ENCODE measurements at regions not wholly inside any gene's neighbourhood (a gene's known extent, or its start where the extent isn't known, plus 50 kb on each side); places are given as distances from the start of the nearest gene placed in this dataset.

DNA sequence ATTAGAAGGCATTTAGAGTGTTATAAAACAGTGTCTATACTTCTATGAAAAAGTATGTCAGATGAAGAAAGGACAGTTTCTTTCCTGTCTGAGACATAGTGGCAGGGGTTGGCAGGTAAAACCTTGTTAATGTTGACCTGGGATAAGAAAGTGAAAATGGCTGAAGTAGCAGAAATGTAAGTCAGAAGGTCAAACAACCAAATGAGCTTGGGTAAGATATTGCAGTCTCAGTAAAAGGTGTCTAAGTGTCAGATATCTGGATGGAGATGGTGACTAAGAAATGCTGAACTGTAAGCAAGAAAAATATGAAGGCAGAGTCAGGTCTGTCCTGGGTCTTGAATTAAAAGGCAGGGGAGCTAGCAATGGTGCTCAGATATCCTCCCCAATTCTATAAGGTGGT, 400.3 kb downstream of the CD109 start (continued):
- TF ChIP-seq, protein P1, sequence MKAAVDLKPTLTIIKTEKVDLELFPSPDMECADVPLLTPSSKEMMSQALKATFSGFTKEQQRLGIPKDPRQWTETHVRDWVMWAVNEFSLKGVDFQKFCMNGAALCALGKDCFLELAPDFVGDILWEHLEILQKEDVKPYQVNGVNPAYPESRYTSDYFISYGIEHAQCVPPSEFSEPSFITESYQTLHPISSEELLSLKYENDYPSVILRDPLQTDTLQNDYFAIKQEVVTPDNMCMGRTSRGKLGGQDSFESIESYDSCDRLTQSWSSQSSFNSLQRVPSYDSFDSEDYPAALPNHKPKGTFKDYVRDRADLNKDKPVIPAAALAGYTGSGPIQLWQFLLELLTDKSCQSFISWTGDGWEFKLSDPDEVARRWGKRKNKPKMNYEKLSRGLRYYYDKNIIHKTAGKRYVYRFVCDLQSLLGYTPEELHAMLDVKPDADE (IDR thresholded peaks at IDR 0.05), result no peak
- no peak for TF ChIP-seq JUNB (IDR thresholded peaks at IDR 0.05; ENCODE audit: unreplicated experiment)
- no peak for TF ChIP-seq EZH2 (IDR thresholded peaks at IDR 0.05; ENCODE audit: low read depth, unreplicated experiment)
- no peak for TF ChIP-seq NANOG (IDR thresholded peaks at IDR 0.05; ENCODE audit: borderline replicate concordance)
- TF ChIP-seq, protein P2, sequence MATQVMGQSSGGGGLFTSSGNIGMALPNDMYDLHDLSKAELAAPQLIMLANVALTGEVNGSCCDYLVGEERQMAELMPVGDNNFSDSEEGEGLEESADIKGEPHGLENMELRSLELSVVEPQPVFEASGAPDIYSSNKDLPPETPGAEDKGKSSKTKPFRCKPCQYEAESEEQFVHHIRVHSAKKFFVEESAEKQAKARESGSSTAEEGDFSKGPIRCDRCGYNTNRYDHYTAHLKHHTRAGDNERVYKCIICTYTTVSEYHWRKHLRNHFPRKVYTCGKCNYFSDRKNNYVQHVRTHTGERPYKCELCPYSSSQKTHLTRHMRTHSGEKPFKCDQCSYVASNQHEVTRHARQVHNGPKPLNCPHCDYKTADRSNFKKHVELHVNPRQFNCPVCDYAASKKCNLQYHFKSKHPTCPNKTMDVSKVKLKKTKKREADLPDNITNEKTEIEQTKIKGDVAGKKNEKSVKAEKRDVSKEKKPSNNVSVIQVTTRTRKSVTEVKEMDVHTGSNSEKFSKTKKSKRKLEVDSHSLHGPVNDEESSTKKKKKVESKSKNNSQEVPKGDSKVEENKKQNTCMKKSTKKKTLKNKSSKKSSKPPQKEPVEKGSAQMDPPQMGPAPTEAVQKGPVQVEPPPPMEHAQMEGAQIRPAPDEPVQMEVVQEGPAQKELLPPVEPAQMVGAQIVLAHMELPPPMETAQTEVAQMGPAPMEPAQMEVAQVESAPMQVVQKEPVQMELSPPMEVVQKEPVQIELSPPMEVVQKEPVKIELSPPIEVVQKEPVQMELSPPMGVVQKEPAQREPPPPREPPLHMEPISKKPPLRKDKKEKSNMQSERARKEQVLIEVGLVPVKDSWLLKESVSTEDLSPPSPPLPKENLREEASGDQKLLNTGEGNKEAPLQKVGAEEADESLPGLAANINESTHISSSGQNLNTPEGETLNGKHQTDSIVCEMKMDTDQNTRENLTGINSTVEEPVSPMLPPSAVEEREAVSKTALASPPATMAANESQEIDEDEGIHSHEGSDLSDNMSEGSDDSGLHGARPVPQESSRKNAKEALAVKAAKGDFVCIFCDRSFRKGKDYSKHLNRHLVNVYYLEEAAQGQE (IDR thresholded peaks at IDR 0.05; ENCODE audit: unreplicated experiment), result no peak
- TF ChIP-seq, protein P3, sequence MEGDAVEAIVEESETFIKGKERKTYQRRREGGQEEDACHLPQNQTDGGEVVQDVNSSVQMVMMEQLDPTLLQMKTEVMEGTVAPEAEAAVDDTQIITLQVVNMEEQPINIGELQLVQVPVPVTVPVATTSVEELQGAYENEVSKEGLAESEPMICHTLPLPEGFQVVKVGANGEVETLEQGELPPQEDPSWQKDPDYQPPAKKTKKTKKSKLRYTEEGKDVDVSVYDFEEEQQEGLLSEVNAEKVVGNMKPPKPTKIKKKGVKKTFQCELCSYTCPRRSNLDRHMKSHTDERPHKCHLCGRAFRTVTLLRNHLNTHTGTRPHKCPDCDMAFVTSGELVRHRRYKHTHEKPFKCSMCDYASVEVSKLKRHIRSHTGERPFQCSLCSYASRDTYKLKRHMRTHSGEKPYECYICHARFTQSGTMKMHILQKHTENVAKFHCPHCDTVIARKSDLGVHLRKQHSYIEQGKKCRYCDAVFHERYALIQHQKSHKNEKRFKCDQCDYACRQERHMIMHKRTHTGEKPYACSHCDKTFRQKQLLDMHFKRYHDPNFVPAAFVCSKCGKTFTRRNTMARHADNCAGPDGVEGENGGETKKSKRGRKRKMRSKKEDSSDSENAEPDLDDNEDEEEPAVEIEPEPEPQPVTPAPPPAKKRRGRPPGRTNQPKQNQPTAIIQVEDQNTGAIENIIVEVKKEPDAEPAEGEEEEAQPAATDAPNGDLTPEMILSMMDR (conservative IDR thresholded peaks at IDR 0.05; ENCODE audit: low read depth in 2 of 2), result no peak
- no peak for TF ChIP-seq ZNF114 (CRISPR knock-in tag; IDR thresholded peaks at IDR 0.05)

DNA sequence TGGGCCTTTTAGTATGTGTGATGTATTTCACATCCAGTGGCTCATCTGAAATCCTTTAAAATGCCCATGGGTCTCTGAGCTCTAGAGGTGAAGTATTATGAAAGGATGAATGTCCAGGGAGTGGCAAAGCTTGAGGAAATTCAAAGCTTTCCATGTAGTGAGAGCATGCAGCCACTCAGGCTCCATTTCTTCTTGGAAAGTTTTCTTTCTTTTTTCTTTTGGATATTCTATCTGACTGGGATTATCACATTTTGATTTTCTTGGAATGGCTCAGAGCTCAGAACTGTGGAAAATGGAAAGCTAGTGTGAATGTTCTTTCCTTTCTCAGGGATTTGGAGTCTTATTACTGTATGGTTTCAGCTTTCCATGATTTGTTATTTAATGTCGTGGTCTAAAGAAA, 397.4 kb downstream of the CD109 start:
- Histone ChIP-seq H3K27ac (ENCODE audit: low read depth) (no peak overlapping the region), H3K27me3 (ENCODE audit: insufficient read depth) (no peaks in the 10 kb centered on the region), H3K79me2 (replicated peaks; ENCODE audit: insufficient read depth) (no peaks in the 10 kb centered on the region), H3K36me3 (ENCODE audit: insufficient read depth) (no peaks in the 10 kb centered on the region), H3K4me1 (ENCODE audit: insufficient read depth) (no peaks in the 10 kb centered on the region), H3K4me2 (no peak overlapping the region), H2AFZ (no peak overlapping the region), H3K9me2 (ENCODE audit: insufficient read depth) (no peaks in the 10 kb centered on the region), H4K20me1 (replicated peaks; ENCODE audit: insufficient read depth) (no peaks in the 10 kb centered on the region), H3F3A (replicated peaks; ENCODE audit: low read depth) (no peaks in the 10 kb centered on the region), H3K4me3 (no peak overlapping the region)
- H3K4me1 Mint-ChIP-seq, result no peaks in the 10 kb centered on the region
- TF ChIP-seq EZH2 (IDR thresholded peaks at IDR 0.05; ENCODE audit: low read depth, unreplicated experiment) (no peak), ZNF331 (CRISPR knock-in tag; IDR thresholded peaks at IDR 0.05; ENCODE audit: low read depth) (no peak), POLR2AphosphoS5 (IDR thresholded peaks at IDR 0.05; ENCODE audit: low read depth) (no peak), CREB1 (CRISPR knock-in tag; IDR thresholded peaks at IDR 0.05; ENCODE audit: low read depth) (no peak), JUNB (IDR thresholded peaks at IDR 0.05; ENCODE audit: unreplicated experiment) (no peak)
- TF ChIP-seq, protein P2 (IDR thresholded peaks at IDR 0.05; ENCODE audit: unreplicated experiment), result no peak
- DNase-seq (ENCODE audit: low spot score) (no peak), ATAC-seq (no peak)
- no peaks in the 10 kb centered on the region; the same call in 2 of the 3 replicates for H3K9me3 Mint-ChIP-seq
- H3K36me3 Mint-ChIP-seq (ENCODE audit: low read depth), result no peaks in the 10 kb centered on the region
- H3K27me3 Mint-ChIP-seq (ENCODE audit: insufficient read depth, low read depth, poor library complexity), result no peaks in the 10 kb centered on the region
- no peak overlapping the region for H3K27ac Mint-ChIP-seq
- no peak overlapping the region for H3K4me3 Mint-ChIP-seq

Data from GM23338 (cell line).